Activated CD8-positive, alpha-beta T cell treated with anti-CD3 and anti-CD28 coated beads for 36 hours (primary cell): ENCODE measurements at regions not wholly inside any gene's neighbourhood (a gene's known extent, or its start where the extent isn't known, plus 50 kb on each side); places are given as distances from the start of the nearest gene placed in this dataset.
"Not testable (repeated sequence)": the region's sequence is repeated elsewhere in the genome, so short reads cannot be mapped to it uniquely, and the experiment has no call there.

Experiments
- ATAC-seq: fragments of 200-7000 bp; cut with Tn5 transposase; one replicate; pipeline ENCODE4 v1.10.0; 2021; ENCODE audit warnings: mild to moderate bottlenecking, moderate library complexity
- CTCF ChIA-PET: fragments of 350-600 bp; sonication (Branson Sonifier 250); formaldehyde crosslinking; loops from one replicate; lab custom pipeline; 2021; ENCODE audit warnings: antibody characterized with exemption; lab: Charles Lee
- POLR2A ChIA-PET: fragments of 350-600 bp; sonication (Branson Sonifier 250); formaldehyde crosslinking; loops from one replicate; lab custom pipeline; 2021; ENCODE audit warnings: antibody characterized with exemption; lab: Charles Lee
- DNase-seq: peaks from one replicate; pipeline ENCODE4 v3.0.0-alpha.2; 2020
- H3K27ac Mint-ChIP-seq: one replicate; pipeline ENCODE4 v1.8.0; 2021; ENCODE audit warnings: mild to moderate bottlenecking, mixed read lengths
- H3K27me3 Mint-ChIP-seq: one replicate; pipeline ENCODE4 v1.8.0; 2021; ENCODE audit warnings: mixed read lengths
- H3K36me3 Mint-ChIP-seq: one replicate; pipeline ENCODE4 v1.8.0; 2021; ENCODE audit warnings: low read depth, mixed read lengths
- H3K4me1 Mint-ChIP-seq: one replicate; pipeline ENCODE4 v1.8.0; 2021; ENCODE audit warnings: low read depth, mixed read lengths
- H3K4me3 Mint-ChIP-seq: one replicate; pipeline ENCODE4 v1.8.0; 2021; ENCODE audit warnings: mild to moderate bottlenecking, moderate library complexity, mixed read lengths
- H3K9me3 Mint-ChIP-seq: one replicate; pipeline ENCODE4 v1.8.0; 2021; ENCODE audit warnings: mixed read lengths
- CTCF ChIP-seq: fragments of 200-600 bp; IDR thresholded peaks from one replicate; pipeline ENCODE4 v1.8.0; 2022; ENCODE audit warnings: antibody characterized with exemption, mild to moderate bottlenecking
- intact Hi-C: fragments of 100-400 bp; cut with micrococcal nuclease; formaldehyde crosslinking; loops from one replicate; pipeline ENCODE4 v1.10.0; 2022

- Mint-ChIP-seq H3K36me3 (no peaks in the 10 kb centered on the region), H3K4me3 (no peak overlapping the region), H3K4me1 (no peaks in the 10 kb centered on the region), H3K9me3 (peaks cover 8% of the 10 kb centered on the region), H3K27ac (no peak overlapping the region), H3K27me3 (no peaks in the 10 kb centered on the region)
- CTCF ChIA-PET = no interaction called here
- POLR2A ChIA-PET = no interaction called here
- no peak for TF ChIP-seq CTCF
- intact Hi-C loops = no loop called here
- DNase-seq (no peak), ATAC-seq (no peak)
Measured at GRCh38 chr4:135921081-135921480, 1611.2 kb downstream of the PCDH18 start.

GRCh38 chr4:135917011-135917410 is 1615.3 kb downstream of the PCDH18 start:
- DNase-seq (no peak), ATAC-seq (no peak)
- H3K27ac Mint-ChIP-seq = no peak overlapping the region
- intact Hi-C loops = no loop called here
- TF ChIP-seq CTCF = no peak
- H3K9me3 Mint-ChIP-seq = peaks cover 2% of the 10 kb centered on the region
- ChIA-PET CTCF (no interaction called here), POLR2A (no interaction called here)
- H3K4me3 Mint-ChIP-seq = no peak overlapping the region
- H3K4me1 Mint-ChIP-seq = no peaks in the 10 kb centered on the region
- no peaks in the 10 kb centered on the region for H3K27me3 Mint-ChIP-seq
- H3K36me3 Mint-ChIP-seq = no peaks in the 10 kb centered on the region

GRCh38 chr4:135900956-135901355 is 1631.3 kb downstream of the PCDH18 start:
- POLR2A ChIA-PET = no interaction called here
- Mint-ChIP-seq H3K27me3 (no peaks in the 10 kb centered on the region), H3K9me3 (peaks cover 11% of the 10 kb centered on the region), H3K4me1 (no peaks in the 10 kb centered on the region), H3K36me3 (no peaks in the 10 kb centered on the region), H3K4me3 (no peak overlapping the region), H3K27ac (no peak overlapping the region)
- CTCF ChIA-PET = no interaction called here
- no peak for TF ChIP-seq CTCF
- ATAC-seq (no peak), DNase-seq (no peak)
- intact Hi-C loops = no loop called here

GRCh38 chr4:135864304-135864703 is 1662.7 kb upstream of the PABPC4L start:
- H3K27me3 Mint-ChIP-seq, H3K4me1 Mint-ChIP-seq, ATAC-seq, POLR2A ChIA-PET, intact Hi-C loops, H3K9me3 Mint-ChIP-seq, CTCF ChIA-PET, H3K27ac Mint-ChIP-seq, H3K4me3 Mint-ChIP-seq, H3K36me3 Mint-ChIP-seq: not testable (repeated sequence)
- DNase-seq = peak; percentile 1

- H3K4me1 Mint-ChIP-seq = no peaks in the 10 kb centered on the region
- CTCF ChIA-PET = no interaction called here
- no peak overlapping the region for H3K27ac Mint-ChIP-seq
- ATAC-seq (no peak), DNase-seq (no peak)
- H3K9me3 Mint-ChIP-seq = peaks cover 3% of the 10 kb centered on the region
- no peaks in the 10 kb centered on the region for H3K36me3 Mint-ChIP-seq
- TF ChIP-seq CTCF = no peak
- no peaks in the 10 kb centered on the region for H3K27me3 Mint-ChIP-seq
- no peak overlapping the region for H3K4me3 Mint-ChIP-seq
- intact Hi-C loops = no loop called here
- POLR2A ChIA-PET = no interaction called here
Measured at GRCh38 chr4:135840781-135841180, 1639.2 kb upstream of the PABPC4L start.

- intact Hi-C loops = no loop called here
- no peaks in the 10 kb centered on the region for H3K36me3 Mint-ChIP-seq
- TF ChIP-seq CTCF = no peak
- no peak for ATAC-seq
- no peak overlapping the region for H3K27ac Mint-ChIP-seq
- DNase-seq = no peak
- POLR2A ChIA-PET = no interaction called here
- H3K9me3 Mint-ChIP-seq = peaks cover 3% of the 10 kb centered on the region
- no peak overlapping the region for H3K4me3 Mint-ChIP-seq
- no peaks in the 10 kb centered on the region for H3K27me3 Mint-ChIP-seq
- CTCF ChIA-PET = no interaction called here
- no peaks in the 10 kb centered on the region for H3K4me1 Mint-ChIP-seq
Measured at GRCh38 chr4:135839712-135840111, 1638.1 kb upstream of the PABPC4L start.
